IMR-90 (cell line): ENCODE measurements at regions not wholly inside any gene's neighbourhood (a gene's known extent, or its start where the extent isn't known, plus 50 kb on each side); places are given as distances from the start of the nearest gene placed in this dataset.

Experiments
- ATAC-seq: fragments of 200-7000 bp; cut with Tn5 transposase; 2 replicates; pipeline ENCODE4 v1.9.1; 2020; ENCODE audit warnings: low read depth, mild to moderate bottlenecking, moderate library complexity
- BruUV-seq: library from RNA; stranded (reverse); fragments of 400-500 nt; replicated peaks from 2 replicates; lab custom pipeline; 2021; lab: Mats Ljungman, UMichigan
- CTCF ChIA-PET: fragments of 300-600 bp; formaldehyde crosslinking; extraction: SDS; loops from one replicate; lab custom pipeline; 2021; ENCODE audit warnings: antibody characterized with exemption; lab: Yijun Ruan, JAX
- POLR2A ChIA-PET: fragments of 300-600 bp; sonication (Branson Sonifier 250); formaldehyde crosslinking; loops from one replicate; lab custom pipeline; 2022; ENCODE audit warnings: antibody characterized with exemption; ENCODE audit not compliant: unreplicated experiment; lab: Charles Lee
- DNase-seq: peaks from one replicate; pipeline ENCODE4 v3.0.0; 2013
- H2AFZ ChIP-seq: replicated peaks from 2 replicates; pipeline ENCODE3; 2013; ENCODE audit warnings: low read length, mild to moderate bottlenecking; ENCODE audit not compliant: poor library complexity
- H2AK5ac ChIP-seq: 2 replicates; pipeline ENCODE4 v1.6.1; 2013; ENCODE audit warnings: low read depth, low read length, inconsistent platforms
- H2AK9ac ChIP-seq: replicated peaks from 2 replicates; pipeline ENCODE3; 2013; ENCODE audit warnings: mild to moderate bottlenecking, low read depth, low read length, moderate library complexity; ENCODE audit not compliant: poor library complexity
- H2BK120ac ChIP-seq: 2 replicates; pipeline ENCODE4 v1.6.1; 2013; ENCODE audit warnings: low read depth, low read length, inconsistent platforms
- H2BK15ac ChIP-seq: 3 replicates; pipeline ENCODE4 v1.6.1; 2013; ENCODE audit warnings: low read depth, low read length, inconsistent platforms
- H2BK20ac ChIP-seq: 2 replicates; pipeline ENCODE4 v1.6.1; 2013; ENCODE audit warnings: low read depth, mild to moderate bottlenecking, inconsistent platforms, low read length, moderate library complexity
- H2BK5ac ChIP-seq: 2 replicates; pipeline ENCODE4 v1.6.1; 2013; ENCODE audit warnings: mild to moderate bottlenecking, low read depth, low read length, inconsistent platforms; ENCODE audit not compliant: poor library complexity, severe bottlenecking
- H3K14ac ChIP-seq: replicated peaks from 2 replicates; pipeline ENCODE4 v1.6.1; 2013; ENCODE audit warnings: low read depth, low read length, inconsistent platforms
- H3K18ac ChIP-seq: 2 replicates; pipeline ENCODE4 v1.6.1; 2013; ENCODE audit warnings: low read depth, low read length, control low read depth
- H3K23ac ChIP-seq: 2 replicates; pipeline ENCODE4 v1.6.1; 2013; ENCODE audit warnings: low read depth, low read length, inconsistent platforms
- H3K27ac ChIP-seq: 2 replicates; pipeline ENCODE4 v1.5.1; 2013; ENCODE audit warnings: mild to moderate bottlenecking, control low read depth, low read length; ENCODE audit not compliant: insufficient read depth
- H3K27me3 ChIP-seq: 2 replicates; pipeline ENCODE4 v1.6.1; 2013; ENCODE audit warnings: low read length; ENCODE audit not compliant: control insufficient read depth, insufficient read depth
- H3K36me3 ChIP-seq: 2 replicates; pipeline ENCODE4 v1.6.1; 2013; ENCODE audit warnings: low read length, mixed read lengths; ENCODE audit not compliant: control insufficient read depth, insufficient read depth
- H3K4ac ChIP-seq: 2 replicates; pipeline ENCODE4 v1.6.1; 2013; ENCODE audit warnings: low read depth, low read length, inconsistent platforms
- H3K4me1 ChIP-seq: 2 replicates; pipeline ENCODE4 v1.6.1; 2013; ENCODE audit warnings: low read length, mixed read lengths; ENCODE audit not compliant: control insufficient read depth, insufficient read depth
- H3K4me2 ChIP-seq: 2 replicates; pipeline ENCODE4 v1.6.1; 2013; ENCODE audit warnings: low read depth, mild to moderate bottlenecking, control low read depth, low read length, moderate library complexity
- H3K4me3 ChIP-seq: 2 replicates; pipeline ENCODE4 v1.5.1; 2013; ENCODE audit warnings: low read depth, mild to moderate bottlenecking, control low read depth, low read length, moderate library complexity; ENCODE audit not compliant: insufficient read depth
- H3K56ac ChIP-seq: 2 replicates; pipeline ENCODE4 v1.6.1; 2013; ENCODE audit warnings: low read length, inconsistent platforms; ENCODE audit not compliant: insufficient read depth; ENCODE audit errors: extremely low read depth
- H3K79me1 ChIP-seq, 2 experiments: 2 replicates each; pipeline ENCODE4 v1.6.1; 2013; ENCODE audit warnings: low read length in 2 of 2, inconsistent platforms in 1 of 2, low read depth in 1 of 2
- H3K9ac ChIP-seq: 2 replicates; pipeline ENCODE4 v1.6.1; 2013; ENCODE audit warnings: low read depth, low read length, control low read depth
- H3K9me1 ChIP-seq: 2 replicates; pipeline ENCODE4 v1.6.1; 2013; ENCODE audit warnings: low read length, inconsistent platforms; ENCODE audit not compliant: insufficient read depth
- H3K9me3 ChIP-seq: 2 replicates; pipeline ENCODE4 v1.6.1; 2013; ENCODE audit warnings: low read length; ENCODE audit not compliant: control insufficient read depth, insufficient read depth
- H4K20me1 ChIP-seq: 2 replicates; pipeline ENCODE4 v1.6.1; 2013; ENCODE audit warnings: low read length, inconsistent platforms; ENCODE audit not compliant: insufficient read depth
- H4K5ac ChIP-seq: 2 replicates; pipeline ENCODE4 v1.6.1; 2013; ENCODE audit warnings: mild to moderate bottlenecking, low read depth, low read length, control low read depth
- H4K8ac ChIP-seq, 2 experiments: 2 replicates each; pipeline ENCODE4 v1.6.1; 2013; ENCODE audit warnings: low read depth in 2 of 2, low read length in 2 of 2, control low read depth in 1 of 2, inconsistent platforms in 1 of 2
- H4K91ac ChIP-seq: 2 replicates; pipeline ENCODE4 v1.6.1; 2013; ENCODE audit warnings: low read depth, low read length, inconsistent platforms; ENCODE audit not compliant: insufficient read depth
- BHLHE40 ChIP-seq: fragments of 150-350 bp; IDR thresholded peaks from 2 replicates; pipeline ENCODE4 v1.6.1; 2016; ENCODE audit warnings: mild to moderate bottlenecking, low read depth, low read length
- CEBPB ChIP-seq: IDR thresholded peaks from 2 replicates; pipeline ENCODE4 v1.6.1; 2012; ENCODE audit warnings: low read depth, low read length, improper control_type of control experiment
- CHD1 ChIP-seq: IDR thresholded peaks from 2 replicates; pipeline ENCODE4 v1.6.1; 2012; ENCODE audit warnings: low read depth, low read length, improper control_type of control experiment
- FOS ChIP-seq: fragments of 150-350 bp; IDR thresholded peaks from 2 replicates; pipeline ENCODE4 v1.6.1; 2016; ENCODE audit warnings: low read depth, low read length
- MAFK ChIP-seq: IDR thresholded peaks from 2 replicates; pipeline ENCODE4 v1.6.1; 2012; ENCODE audit warnings: low read depth, low read length, improper control_type of control experiment
- MAZ ChIP-seq: IDR thresholded peaks from 2 replicates; pipeline ENCODE4 v1.6.1; 2012; ENCODE audit warnings: low read depth, mild to moderate bottlenecking, low read length, improper control_type of control experiment, moderate library complexity, borderline replicate concordance
- MXI1 ChIP-seq: IDR thresholded peaks from 2 replicates; pipeline ENCODE4 v1.6.1; 2012; ENCODE audit warnings: low read depth, mild to moderate bottlenecking, low read length, moderate library complexity, borderline replicate concordance
- NFE2L2 ChIP-seq: fragments of 150-350 bp; IDR thresholded peaks from 2 replicates; pipeline ENCODE4 v1.6.1; 2016; ENCODE audit warnings: low read depth, mild to moderate bottlenecking, low read length
- POLR2A ChIP-seq: IDR thresholded peaks from 2 replicates; pipeline ENCODE4 v1.6.1; 2012; ENCODE audit warnings: mild to moderate bottlenecking, low read depth, low read length
- RAD21 ChIP-seq: IDR thresholded peaks from 2 replicates; pipeline ENCODE4 v1.6.1; 2012; ENCODE audit warnings: low read length, improper control_type of control experiment
- RCOR1 ChIP-seq: IDR thresholded peaks from 2 replicates; pipeline ENCODE4 v1.6.1; 2012; ENCODE audit warnings: mild to moderate bottlenecking, low read length, improper control_type of control experiment; ENCODE audit not compliant: insufficient replicate concordance
- RFX5 ChIP-seq: IDR thresholded peaks from 2 replicates; pipeline ENCODE4 v1.8.0; 2012; ENCODE audit warnings: low read depth, mild to moderate bottlenecking, low read length, moderate library complexity
- SMC3 ChIP-seq: fragments of 150-350 bp; IDR thresholded peaks from 2 replicates; pipeline ENCODE4 v1.6.1; 2016; ENCODE audit warnings: low read depth, mild to moderate bottlenecking, antibody characterized with exemption, low read length, moderate library complexity
- WGBS, 2 experiments: methylation state at CpG; one replicate each; pipeline versions ENCODE4 v1.1.5 to v1.1.7; 2013; ENCODE audit warnings: missing lambda C conversion rate in 2 of 2; ENCODE audit not compliant: insufficient read length in 1 of 2; ENCODE audit errors: extremely low coverage in 2 of 2; 5-methylcytosine and 5-hydroxymethylcytosine counted together
- dilution Hi-C: fragments of 300-500 bp; cut with HindIII; formaldehyde crosslinking; loops from one replicate; pipeline ENCODE4 v1.14.3; 2018; ENCODE audit warnings: low sequenced_read_pairs; ENCODE audit not compliant: unreplicated experiment
- in situ Hi-C: fragments of 300-500 bp; cut with MboI; formaldehyde crosslinking; loops from 3 replicates; pipeline ENCODE4 v1.14.3; 2019; ENCODE audit warnings: low sequenced_read_pairs, inconsistent platforms, mixed read lengths
- intact Hi-C: fragments of 100-400 bp; cut with micrococcal nuclease; formaldehyde crosslinking; loops from 2 replicates; pipeline ENCODE4 v1.10.0; 2022
- TF ChIP-seq, protein P1 (sequence below): conservative IDR thresholded peaks from 2 replicates; pipeline ENCODE4 v1.5.1; 2012; ENCODE audit warnings: mild to moderate bottlenecking, low read depth, low read length, improper control_type of control experiment
- TF ChIP-seq, protein P2 (sequence below): fragments of 150-350 bp; IDR thresholded peaks from 2 replicates; pipeline ENCODE4 v1.6.1; 2016; ENCODE audit warnings: low read depth, mild to moderate bottlenecking, low read length, moderate library complexity, borderline replicate concordance
- TF ChIP-seq, protein P3 (sequence below): fragments of 150-350 bp; IDR thresholded peaks from 2 replicates; pipeline ENCODE4 v1.6.1; 2017; ENCODE audit warnings: mild to moderate bottlenecking, antibody characterized with exemption, low read length, low read depth

DNA sequence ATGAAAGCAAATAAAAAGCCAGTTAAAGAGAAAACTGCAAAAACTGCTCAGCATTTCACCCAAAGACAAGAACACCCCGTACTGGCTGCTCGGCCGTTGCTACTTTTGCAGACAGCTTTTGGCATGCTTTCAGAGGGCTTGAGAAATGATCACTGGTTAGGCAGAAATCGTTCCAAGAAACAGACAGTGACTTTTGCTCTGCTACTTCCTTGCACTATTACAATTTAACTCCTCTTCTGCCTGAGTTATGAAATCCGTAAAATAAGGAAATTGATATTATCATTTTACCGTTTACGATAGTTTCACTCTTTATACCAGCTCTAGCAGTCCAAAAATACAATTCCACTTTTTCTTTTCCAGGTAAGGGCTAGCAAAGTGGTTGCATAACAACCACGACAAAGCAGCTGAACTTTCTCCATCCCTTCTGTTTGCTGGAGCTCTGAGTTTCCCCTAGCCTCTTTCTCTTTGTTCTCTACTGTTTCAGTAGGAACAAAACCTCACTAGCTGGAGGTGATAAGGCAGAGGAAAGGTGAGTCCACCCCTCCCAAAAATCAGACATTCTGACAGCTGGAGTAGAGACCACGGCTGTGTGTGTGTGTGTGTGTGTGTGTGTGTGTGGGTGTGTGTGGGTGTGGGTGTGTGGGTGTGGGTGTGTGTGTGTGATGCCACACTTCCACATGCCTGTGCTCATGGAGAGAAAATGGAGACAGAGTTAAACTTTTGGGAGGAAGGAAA is 191.8 kb upstream of the RREB1 start:
- H3K4ac ChIP-seq, result no peak overlapping the region
- intact Hi-C loops, result loop anchor here (10.0 kb wide), 1 partner anchor 329 kb away; no protein-coding TSS in a partner anchor

More for the DNA sequence above, 191.8 kb upstream of the RREB1 start:
- H4K5ac ChIP-seq, result no peak overlapping the region
- POLR2A ChIA-PET, result no interaction called here
- H3K4me2 ChIP-seq, result peak overlapping the region; percentile 28
- no peak overlapping the region for H2BK15ac ChIP-seq
- H3K18ac ChIP-seq, result no peak overlapping the region
- no peak overlapping the region for H2AK5ac ChIP-seq
- no peaks in the 10 kb centered on the region for H3K9me1 ChIP-seq
- in situ Hi-C loops (no loop called here), dilution Hi-C loops (no loop called here)
- no CpG with 5 or more reads among the region's 9 CpGs for WGBS, 2 experiments
- H3K36me3 ChIP-seq, result no peaks in the 10 kb centered on the region
- peaks cover 14% of the 10 kb centered on the region for H3K27me3 ChIP-seq
- DNase-seq, result peak; percentile 22
- no peaks in the 10 kb centered on the region for H3K9me3 ChIP-seq
- H3K27ac ChIP-seq, result no peak overlapping the region
- H3K4me1 ChIP-seq, result no peaks in the 10 kb centered on the region
- no peak overlapping the region for H2BK20ac ChIP-seq
- H2BK5ac ChIP-seq, result no peak overlapping the region
- no TSS peak for BruUV-seq
- ATAC-seq, result peak; percentile 46
- H4K91ac ChIP-seq, result no peak overlapping the region
- H2AK9ac ChIP-seq, result no peak overlapping the region
- H4K20me1 ChIP-seq, result no peaks in the 10 kb centered on the region
- no peak overlapping the region for H2AFZ ChIP-seq
- no peak overlapping the region for H3K14ac ChIP-seq
- no peak overlapping the region for H3K9ac ChIP-seq
- no peak overlapping the region for H4K8ac ChIP-seq
- H3K23ac ChIP-seq, result no peak overlapping the region
- TF ChIP-seq NFE2L2 (no peak), CHD1 (no peak), POLR2A (no peak), FOS (no peak), MAFK (no peak), MAZ (no peak), RFX5 (no peak), SMC3 (no peak), RAD21 (no peak), RCOR1 (no peak), CEBPB (no peak), MXI1 (no peak), BHLHE40 (no peak)
- TF ChIP-seq, protein P1, sequence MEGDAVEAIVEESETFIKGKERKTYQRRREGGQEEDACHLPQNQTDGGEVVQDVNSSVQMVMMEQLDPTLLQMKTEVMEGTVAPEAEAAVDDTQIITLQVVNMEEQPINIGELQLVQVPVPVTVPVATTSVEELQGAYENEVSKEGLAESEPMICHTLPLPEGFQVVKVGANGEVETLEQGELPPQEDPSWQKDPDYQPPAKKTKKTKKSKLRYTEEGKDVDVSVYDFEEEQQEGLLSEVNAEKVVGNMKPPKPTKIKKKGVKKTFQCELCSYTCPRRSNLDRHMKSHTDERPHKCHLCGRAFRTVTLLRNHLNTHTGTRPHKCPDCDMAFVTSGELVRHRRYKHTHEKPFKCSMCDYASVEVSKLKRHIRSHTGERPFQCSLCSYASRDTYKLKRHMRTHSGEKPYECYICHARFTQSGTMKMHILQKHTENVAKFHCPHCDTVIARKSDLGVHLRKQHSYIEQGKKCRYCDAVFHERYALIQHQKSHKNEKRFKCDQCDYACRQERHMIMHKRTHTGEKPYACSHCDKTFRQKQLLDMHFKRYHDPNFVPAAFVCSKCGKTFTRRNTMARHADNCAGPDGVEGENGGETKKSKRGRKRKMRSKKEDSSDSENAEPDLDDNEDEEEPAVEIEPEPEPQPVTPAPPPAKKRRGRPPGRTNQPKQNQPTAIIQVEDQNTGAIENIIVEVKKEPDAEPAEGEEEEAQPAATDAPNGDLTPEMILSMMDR, result no peak
- TF ChIP-seq, protein P2, sequence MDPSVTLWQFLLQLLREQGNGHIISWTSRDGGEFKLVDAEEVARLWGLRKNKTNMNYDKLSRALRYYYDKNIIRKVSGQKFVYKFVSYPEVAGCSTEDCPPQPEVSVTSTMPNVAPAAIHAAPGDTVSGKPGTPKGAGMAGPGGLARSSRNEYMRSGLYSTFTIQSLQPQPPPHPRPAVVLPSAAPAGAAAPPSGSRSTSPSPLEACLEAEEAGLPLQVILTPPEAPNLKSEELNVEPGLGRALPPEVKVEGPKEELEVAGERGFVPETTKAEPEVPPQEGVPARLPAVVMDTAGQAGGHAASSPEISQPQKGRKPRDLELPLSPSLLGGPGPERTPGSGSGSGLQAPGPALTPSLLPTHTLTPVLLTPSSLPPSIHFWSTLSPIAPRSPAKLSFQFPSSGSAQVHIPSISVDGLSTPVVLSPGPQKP, result no peak
- TF ChIP-seq, protein P3, sequence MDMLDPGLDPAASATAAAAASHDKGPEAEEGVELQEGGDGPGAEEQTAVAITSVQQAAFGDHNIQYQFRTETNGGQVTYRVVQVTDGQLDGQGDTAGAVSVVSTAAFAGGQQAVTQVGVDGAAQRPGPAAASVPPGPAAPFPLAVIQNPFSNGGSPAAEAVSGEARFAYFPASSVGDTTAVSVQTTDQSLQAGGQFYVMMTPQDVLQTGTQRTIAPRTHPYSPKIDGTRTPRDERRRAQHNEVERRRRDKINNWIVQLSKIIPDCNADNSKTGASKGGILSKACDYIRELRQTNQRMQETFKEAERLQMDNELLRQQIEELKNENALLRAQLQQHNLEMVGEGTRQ, result no peak
- CTCF ChIA-PET, result interaction anchor here (0.6 kb wide), 1 partner anchor 194 kb away, joined by 3 read pairs; no protein-coding TSS in a partner anchor
- no peaks in the 10 kb centered on the region for H3K79me1 ChIP-seq
- peak overlapping the region; percentile 5; the same call in 1 of the 2 replicates for H3K4me3 ChIP-seq
- no peak overlapping the region for H3K56ac ChIP-seq
- no peak overlapping the region for H2BK120ac ChIP-seq
